PC-9 (cell line): ENCODE measurements at regions not wholly inside any gene's neighbourhood (a gene's known extent, or its start where the extent isn't known, plus 50 kb on each side); places are given as distances from the start of the nearest gene placed in this dataset.
"Not testable (repeated sequence)": the region's sequence is repeated elsewhere in the genome, so short reads cannot be mapped to it uniquely, and the experiment has no call there.

ENCODE experiments used
- BruUV-seq: library from RNA; stranded (reverse); fragments of 400-500 nt; replicated peaks from 2 replicates; lab custom pipeline; 2021; lab: Mats Ljungman, UMichigan
- CTCF ChIA-PET: fragments of 300-600 bp; sonication (Branson Sonifier 250); formaldehyde crosslinking; loops from one replicate; lab custom pipeline; 2022; ENCODE audit warnings: antibody characterized with exemption; lab: Charles Lee
- POLR2A ChIA-PET: fragments of 300-600 bp; sonication (Branson Sonifier 250); formaldehyde crosslinking; loops from one replicate; lab custom pipeline; 2022; ENCODE audit warnings: antibody characterized with exemption; ENCODE audit not compliant: unreplicated experiment; lab: Charles Lee
- DNase-seq, 2 experiments: peaks; one replicate each; pipeline versions ENCODE4 v3.0.0 to v3.0.0-alpha.2; 2015 to 2022; ENCODE audit warnings: mixed read lengths in 1 of 2
- H2AFZ ChIP-seq: fragments of 200-600 bp; sonication (generic); 2 replicates; pipeline ENCODE4 v1.8.1; 2017; ENCODE audit warnings: antibody characterized with exemption
- H3F3A ChIP-seq: fragments of 200-600 bp; sonication (generic); 2 replicates; pipeline ENCODE4 v1.8.1; 2017; ENCODE audit warnings: antibody characterized with exemption, mild to moderate bottlenecking, low read depth; ENCODE audit not compliant: insufficient read depth
- H3K27ac ChIP-seq: fragments of 200-600 bp; sonication (generic); 2 replicates; pipeline ENCODE4 v1.6.1; 2016; ENCODE audit warnings: mixed run types
- H3K27me3 ChIP-seq: fragments of 200-600 bp; sonication (generic); 2 replicates; pipeline ENCODE4 v1.6.1; 2016; ENCODE audit warnings: low read depth, mixed run types; ENCODE audit not compliant: insufficient read depth
- H3K36me3 ChIP-seq: fragments of 200-600 bp; sonication (generic); 2 replicates; pipeline ENCODE4 v1.6.1; 2016; ENCODE audit warnings: low read depth, mixed run types
- H3K4me1 ChIP-seq: fragments of 200-600 bp; sonication (generic); replicated peaks from 2 replicates; pipeline ENCODE4 v1.6.1; 2016; ENCODE audit warnings: mixed run types; ENCODE audit not compliant: insufficient read depth
- H3K4me2 ChIP-seq: fragments of 200-600 bp; sonication (generic); 2 replicates; pipeline ENCODE4 v1.6.1; 2017; ENCODE audit warnings: mixed run types
- H3K4me3 ChIP-seq: fragments of 200-600 bp; sonication (generic); 2 replicates; pipeline ENCODE4 v1.6.1; 2016; ENCODE audit warnings: mixed run types
- H3K79me2 ChIP-seq: fragments of 200-600 bp; sonication (generic); 2 replicates; pipeline ENCODE4 v1.6.1; 2017; ENCODE audit warnings: low read depth, mixed run types
- H3K9me2 ChIP-seq: fragments of 200-600 bp; sonication (generic); 2 replicates; pipeline ENCODE4 v1.8.1; 2017; ENCODE audit warnings: mild to moderate bottlenecking; ENCODE audit not compliant: insufficient read depth
- H3K9me3 ChIP-seq: fragments of 200-600 bp; sonication (generic); 2 replicates; pipeline ENCODE4 v1.8.1; 2016; ENCODE audit warnings: low read depth; ENCODE audit not compliant: insufficient read depth
- H4K20me1 ChIP-seq: fragments of 200-600 bp; sonication (generic); 2 replicates; pipeline ENCODE4 v1.8.1; 2017; ENCODE audit not compliant: insufficient read depth
- CTCF ChIP-seq: fragments of 200-600 bp; sonication (generic); conservative IDR thresholded peaks from 2 replicates; pipeline ENCODE4 v1.6.1; 2017; ENCODE audit warnings: mixed run types, antibody characterized with exemption, mild to moderate bottlenecking, moderate library complexity
- EZH2 ChIP-seq: fragments of 200-600 bp; sonication (generic); IDR thresholded peaks from 2 replicates; pipeline ENCODE4 v1.8.0; 2017; ENCODE audit warnings: antibody characterized with exemption, low read depth
- intact Hi-C: fragments of 100-400 bp; cut with micrococcal nuclease; formaldehyde crosslinking; loops from one replicate; pipeline ENCODE4 v1.10.0; 2022; ENCODE audit not compliant: unreplicated experiment

- no peak for DNase-seq
- Histone ChIP-seq H3K27ac (no peak overlapping the region), H3K79me2 (no peaks in the 10 kb centered on the region), H3F3A (no peaks in the 10 kb centered on the region), H2AFZ (no peak overlapping the region), H3K9me2 (no peaks in the 10 kb centered on the region), H3K4me1 (peaks cover 2% of the 10 kb centered on the region; the same call in 1 of the 2 replicates), H3K4me3 (no peak overlapping the region), H3K36me3 (no peaks in the 10 kb centered on the region), H3K4me2 (no peak overlapping the region), H4K20me1 (no peaks in the 10 kb centered on the region), H3K9me3 (no peaks in the 10 kb centered on the region; the same call in 1 of the 2 replicates), H3K27me3 (no peaks in the 10 kb centered on the region)
- BruUV-seq = no TSS peak
- TF ChIP-seq EZH2 = no peak
- no peak for TF ChIP-seq CTCF
- ChIA-PET POLR2A (no interaction called here), CTCF (no interaction called here)
- intact Hi-C loops = no loop called here
These were observed 299.8 kb upstream of the NUDT12 start for GRCh38 chr5:103862398-103862797.

GRCh38 chr5:103860327-103860726 is 297.7 kb upstream of the NUDT12 start:
- Histone ChIP-seq H4K20me1 (no peaks in the 10 kb centered on the region), H3K36me3 (no peaks in the 10 kb centered on the region), H3K4me2 (no peak overlapping the region), H3K27ac (no peak overlapping the region), H3K9me3 (no peaks in the 10 kb centered on the region), H3K4me3 (no peak overlapping the region), H3K9me2 (no peaks in the 10 kb centered on the region), H2AFZ (no peak overlapping the region), H3K79me2 (no peaks in the 10 kb centered on the region), H3K4me1 (no peaks in the 10 kb centered on the region), H3F3A (no peaks in the 10 kb centered on the region), H3K27me3 (no peaks in the 10 kb centered on the region)
- DNase-seq = no peak
- CTCF ChIA-PET = no interaction called here
- TF ChIP-seq CTCF (no peak), EZH2 (no peak)
- POLR2A ChIA-PET = no interaction called here
- BruUV-seq = no TSS peak
- intact Hi-C loops = no loop called here

- DNase-seq, H3K79me2 ChIP-seq, BruUV-seq, H3K36me3 ChIP-seq, H3K4me1 ChIP-seq, POLR2A ChIA-PET, H3K4me2 ChIP-seq, H3F3A ChIP-seq, intact Hi-C loops, CTCF ChIA-PET, H3K9me3 ChIP-seq, H3K27ac ChIP-seq, H3K9me2 ChIP-seq, H2AFZ ChIP-seq, H4K20me1 ChIP-seq, H3K27me3 ChIP-seq, H3K4me3 ChIP-seq: not testable (repeated sequence)
These were observed 295.8 kb upstream of the NUDT12 start for GRCh38 chr5:103858367-103858766.

GRCh38 chr5:103851091-103851490 is 288.5 kb upstream of the NUDT12 start:
- ChIA-PET CTCF (no interaction called here), POLR2A (no interaction called here)
- no TSS peak for BruUV-seq
- H3K27me3 ChIP-seq = no peaks in the 10 kb centered on the region
- no peaks in the 10 kb centered on the region for H3K9me3 ChIP-seq
- no peaks in the 10 kb centered on the region; the same call in 1 of the 2 replicates for H3F3A ChIP-seq
- peaks cover 4% of the 10 kb centered on the region; the same call in 1 of the 2 replicates for H3K4me1 ChIP-seq
- no peaks in the 10 kb centered on the region for H3K79me2 ChIP-seq
- H3K36me3 ChIP-seq = no peaks in the 10 kb centered on the region
- H3K4me3 ChIP-seq = no peak overlapping the region
- no peak for TF ChIP-seq EZH2
- TF ChIP-seq CTCF = no peak
- no peak overlapping the region for H2AFZ ChIP-seq
- H3K27ac ChIP-seq = no peak overlapping the region
- no peak for DNase-seq
- H4K20me1 ChIP-seq = no peaks in the 10 kb centered on the region
- intact Hi-C loops = no loop called here
- no peaks in the 10 kb centered on the region for H3K9me2 ChIP-seq
- no peak overlapping the region for H3K4me2 ChIP-seq
